PC-9 (cell line): ENCODE measurements at regions not wholly inside any gene's neighbourhood (a gene's known extent, or its start where the extent isn't known, plus 50 kb on each side); places are given as distances from the start of the nearest gene placed in this dataset.

Experiments
- BruUV-seq: library from RNA; stranded (reverse); fragments of 400-500 nt; replicated peaks from 2 replicates; lab custom pipeline; 2021; lab: Mats Ljungman, UMichigan
- CTCF ChIA-PET: fragments of 300-600 bp; sonication (Branson Sonifier 250); formaldehyde crosslinking; loops from one replicate; lab custom pipeline; 2022; ENCODE audit warnings: antibody characterized with exemption; lab: Charles Lee
- POLR2A ChIA-PET: fragments of 300-600 bp; sonication (Branson Sonifier 250); formaldehyde crosslinking; loops from one replicate; lab custom pipeline; 2022; ENCODE audit warnings: antibody characterized with exemption; ENCODE audit not compliant: unreplicated experiment; lab: Charles Lee
- DNase-seq, 2 experiments: peaks; one replicate each; pipeline versions ENCODE4 v3.0.0 to v3.0.0-alpha.2; 2015 to 2022; ENCODE audit warnings: mixed read lengths in 1 of 2
- H2AFZ ChIP-seq: fragments of 200-600 bp; sonication (generic); 2 replicates; pipeline ENCODE4 v1.8.1; 2017; ENCODE audit warnings: antibody characterized with exemption
- H3F3A ChIP-seq: fragments of 200-600 bp; sonication (generic); 2 replicates; pipeline ENCODE4 v1.8.1; 2017; ENCODE audit warnings: antibody characterized with exemption, mild to moderate bottlenecking, low read depth; ENCODE audit not compliant: insufficient read depth
- H3K27ac ChIP-seq: fragments of 200-600 bp; sonication (generic); 2 replicates; pipeline ENCODE4 v1.6.1; 2016; ENCODE audit warnings: mixed run types
- H3K27me3 ChIP-seq: fragments of 200-600 bp; sonication (generic); 2 replicates; pipeline ENCODE4 v1.6.1; 2016; ENCODE audit warnings: low read depth, mixed run types; ENCODE audit not compliant: insufficient read depth
- H3K36me3 ChIP-seq: fragments of 200-600 bp; sonication (generic); 2 replicates; pipeline ENCODE4 v1.6.1; 2016; ENCODE audit warnings: low read depth, mixed run types
- H3K4me1 ChIP-seq: fragments of 200-600 bp; sonication (generic); replicated peaks from 2 replicates; pipeline ENCODE4 v1.6.1; 2016; ENCODE audit warnings: mixed run types; ENCODE audit not compliant: insufficient read depth
- H3K4me2 ChIP-seq: fragments of 200-600 bp; sonication (generic); 2 replicates; pipeline ENCODE4 v1.6.1; 2017; ENCODE audit warnings: mixed run types
- H3K4me3 ChIP-seq: fragments of 200-600 bp; sonication (generic); 2 replicates; pipeline ENCODE4 v1.6.1; 2016; ENCODE audit warnings: mixed run types
- H3K79me2 ChIP-seq: fragments of 200-600 bp; sonication (generic); 2 replicates; pipeline ENCODE4 v1.6.1; 2017; ENCODE audit warnings: low read depth, mixed run types
- H3K9me2 ChIP-seq: fragments of 200-600 bp; sonication (generic); 2 replicates; pipeline ENCODE4 v1.8.1; 2017; ENCODE audit warnings: mild to moderate bottlenecking; ENCODE audit not compliant: insufficient read depth
- H3K9me3 ChIP-seq: fragments of 200-600 bp; sonication (generic); 2 replicates; pipeline ENCODE4 v1.8.1; 2016; ENCODE audit warnings: low read depth; ENCODE audit not compliant: insufficient read depth
- H4K20me1 ChIP-seq: fragments of 200-600 bp; sonication (generic); 2 replicates; pipeline ENCODE4 v1.8.1; 2017; ENCODE audit not compliant: insufficient read depth
- EZH2 ChIP-seq: fragments of 200-600 bp; sonication (generic); IDR thresholded peaks from 2 replicates; pipeline ENCODE4 v1.8.0; 2017; ENCODE audit warnings: antibody characterized with exemption, low read depth
- intact Hi-C: fragments of 100-400 bp; cut with micrococcal nuclease; formaldehyde crosslinking; loops from one replicate; pipeline ENCODE4 v1.10.0; 2022; ENCODE audit not compliant: unreplicated experiment
- TF ChIP-seq, protein P1 (sequence below): fragments of 200-600 bp; sonication (generic); conservative IDR thresholded peaks from 2 replicates; pipeline ENCODE4 v1.6.1; 2017; ENCODE audit warnings: mixed run types, antibody characterized with exemption, mild to moderate bottlenecking, moderate library complexity

DNA sequence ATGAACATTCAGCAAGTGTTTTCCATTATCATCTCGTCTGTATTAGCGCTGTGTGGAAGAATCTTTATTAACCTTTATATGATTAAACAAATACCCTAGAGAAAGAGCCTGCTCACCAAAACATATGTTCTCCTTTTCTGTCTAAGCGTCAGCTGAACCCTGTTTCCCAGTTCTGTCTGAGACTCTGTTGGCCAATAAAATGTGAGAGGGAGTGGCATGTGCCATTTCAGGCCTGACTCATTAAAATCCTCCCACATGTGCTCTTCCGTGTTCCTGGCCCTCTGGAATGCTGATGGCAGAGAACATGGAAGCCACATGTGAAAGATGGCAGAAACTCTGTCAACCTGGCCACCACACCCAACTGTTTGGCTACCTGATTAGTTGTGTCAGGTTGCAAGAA, 181.9 kb upstream of the EDNRB start:
- no TSS peak for BruUV-seq
- Histone ChIP-seq H3K79me2 (no peaks in the 10 kb centered on the region), H3K9me3 (no peaks in the 10 kb centered on the region), H3K27me3 (no peaks in the 10 kb centered on the region), H3K27ac (no peak overlapping the region), H3K4me3 (no peak overlapping the region), H3K4me1 (no peaks in the 10 kb centered on the region), H4K20me1 (no peaks in the 10 kb centered on the region), H3K4me2 (no peak overlapping the region), H2AFZ (no peak overlapping the region), H3K36me3 (no peaks in the 10 kb centered on the region), H3K9me2 (no peaks in the 10 kb centered on the region), H3F3A (no peaks in the 10 kb centered on the region)
- POLR2A ChIA-PET = no interaction called here
- intact Hi-C loops = no loop called here
- no peak for DNase-seq
- CTCF ChIA-PET = no interaction called here
- TF ChIP-seq, protein P1, sequence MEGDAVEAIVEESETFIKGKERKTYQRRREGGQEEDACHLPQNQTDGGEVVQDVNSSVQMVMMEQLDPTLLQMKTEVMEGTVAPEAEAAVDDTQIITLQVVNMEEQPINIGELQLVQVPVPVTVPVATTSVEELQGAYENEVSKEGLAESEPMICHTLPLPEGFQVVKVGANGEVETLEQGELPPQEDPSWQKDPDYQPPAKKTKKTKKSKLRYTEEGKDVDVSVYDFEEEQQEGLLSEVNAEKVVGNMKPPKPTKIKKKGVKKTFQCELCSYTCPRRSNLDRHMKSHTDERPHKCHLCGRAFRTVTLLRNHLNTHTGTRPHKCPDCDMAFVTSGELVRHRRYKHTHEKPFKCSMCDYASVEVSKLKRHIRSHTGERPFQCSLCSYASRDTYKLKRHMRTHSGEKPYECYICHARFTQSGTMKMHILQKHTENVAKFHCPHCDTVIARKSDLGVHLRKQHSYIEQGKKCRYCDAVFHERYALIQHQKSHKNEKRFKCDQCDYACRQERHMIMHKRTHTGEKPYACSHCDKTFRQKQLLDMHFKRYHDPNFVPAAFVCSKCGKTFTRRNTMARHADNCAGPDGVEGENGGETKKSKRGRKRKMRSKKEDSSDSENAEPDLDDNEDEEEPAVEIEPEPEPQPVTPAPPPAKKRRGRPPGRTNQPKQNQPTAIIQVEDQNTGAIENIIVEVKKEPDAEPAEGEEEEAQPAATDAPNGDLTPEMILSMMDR = no peak
- TF ChIP-seq EZH2 = no peak

DNA sequence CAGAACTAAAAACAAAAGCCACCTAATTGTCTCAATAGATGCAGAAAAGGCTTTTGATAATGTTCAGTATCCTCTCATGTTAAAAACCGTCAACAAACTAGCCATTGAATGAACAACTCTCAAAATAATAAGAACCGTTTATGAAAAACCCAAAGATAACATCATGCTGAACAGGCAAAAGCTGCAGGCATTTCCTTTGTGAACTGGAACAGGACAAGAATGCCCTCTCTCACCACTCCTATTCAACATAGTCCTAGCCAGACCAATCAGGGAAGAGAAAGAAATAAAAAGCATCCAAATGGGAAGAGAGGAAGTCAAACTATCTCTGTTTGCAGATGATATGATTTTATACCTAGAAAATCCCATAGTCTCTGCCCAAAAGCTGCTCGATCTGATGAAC, 179.6 kb upstream of the EDNRB start:
- Histone ChIP-seq H3K4me2 (no peak overlapping the region), H3K79me2 (no peaks in the 10 kb centered on the region), H4K20me1 (no peaks in the 10 kb centered on the region), H3K9me3 (no peaks in the 10 kb centered on the region), H3F3A (no peaks in the 10 kb centered on the region), H3K27me3 (no peaks in the 10 kb centered on the region), H3K4me3 (no peak overlapping the region), H3K27ac (no peak overlapping the region), H3K4me1 (no peaks in the 10 kb centered on the region), H3K9me2 (no peaks in the 10 kb centered on the region), H2AFZ (no peak overlapping the region), H3K36me3 (no peaks in the 10 kb centered on the region)
- TF ChIP-seq EZH2 = no peak
- intact Hi-C loops = no loop called here
- CTCF ChIA-PET = no interaction called here
- no TSS peak for BruUV-seq
- no peak for DNase-seq
- POLR2A ChIA-PET = no interaction called here

DNA sequence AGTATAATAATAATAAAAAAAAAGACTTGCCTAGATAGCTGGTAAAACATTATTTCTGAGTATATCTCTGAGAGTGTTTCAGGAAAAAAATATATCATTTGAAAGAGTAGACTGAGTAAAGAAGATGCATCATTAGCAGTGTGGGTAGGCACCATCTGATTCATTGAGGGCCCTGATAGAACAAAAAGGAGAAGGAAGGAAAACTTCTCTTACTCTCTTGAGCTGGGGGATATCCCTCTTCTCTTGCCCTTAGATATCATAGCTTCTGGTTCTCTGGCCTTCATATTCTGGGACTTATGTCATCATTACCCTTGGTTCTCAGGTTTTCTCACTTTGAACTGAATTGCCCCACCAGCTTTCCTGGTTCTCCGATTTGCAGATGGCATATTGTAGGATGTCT, 177.6 kb upstream of the EDNRB start:
- no peaks in the 10 kb centered on the region for H3K79me2 ChIP-seq
- H3K4me2 ChIP-seq = no peak overlapping the region
- no peaks in the 10 kb centered on the region for H4K20me1 ChIP-seq
- no peak overlapping the region for H3K27ac ChIP-seq
- no peaks in the 10 kb centered on the region for H3K4me1 ChIP-seq
- no peak for TF ChIP-seq EZH2
- TF ChIP-seq, protein P1 = no peak
- H3K9me3 ChIP-seq = no peaks in the 10 kb centered on the region
- BruUV-seq = no TSS peak
- H3K9me2 ChIP-seq = no peaks in the 10 kb centered on the region
- no peak overlapping the region for H3K4me3 ChIP-seq
- no peak for DNase-seq
- no peaks in the 10 kb centered on the region for H3F3A ChIP-seq
- H3K36me3 ChIP-seq = no peaks in the 10 kb centered on the region
- H3K27me3 ChIP-seq = no peaks in the 10 kb centered on the region
- intact Hi-C loops = no loop called here
- CTCF ChIA-PET = no interaction called here
- no peak overlapping the region for H2AFZ ChIP-seq
- POLR2A ChIA-PET = no interaction called here

DNA sequence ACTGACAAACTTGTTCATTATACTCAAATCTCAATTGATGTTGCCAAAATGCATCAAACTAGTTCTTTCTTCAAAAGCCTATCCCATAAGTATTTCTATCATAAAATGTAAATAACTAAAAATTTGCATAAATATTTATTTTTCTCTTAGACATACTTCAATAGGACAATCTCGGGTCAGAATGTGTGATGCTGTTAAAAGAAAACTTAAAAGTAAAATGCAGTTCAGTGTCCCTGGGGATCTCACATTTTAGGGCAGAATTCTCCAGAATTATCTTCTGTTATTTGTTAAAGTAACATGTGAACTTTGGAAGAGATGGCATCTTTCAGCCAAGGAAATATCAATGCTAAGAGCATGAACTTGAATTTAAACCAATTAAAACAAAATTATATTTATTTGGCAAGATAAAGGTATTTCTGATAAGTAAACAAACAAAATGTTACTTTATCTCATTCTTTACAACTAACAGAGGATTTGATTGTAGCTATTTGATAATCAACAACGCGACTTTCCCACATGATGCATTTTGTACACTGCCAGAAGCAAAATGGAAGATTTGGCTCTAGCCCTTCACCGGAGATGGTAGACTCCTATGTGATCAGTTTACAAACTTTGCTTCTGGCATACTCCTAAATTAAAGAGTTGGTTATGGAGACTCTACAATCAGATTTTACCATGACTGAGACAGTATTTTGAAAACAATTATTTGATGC, 169.5 kb upstream of the EDNRB start:
- POLR2A ChIA-PET = no interaction called here
- CTCF ChIA-PET = no interaction called here

More for the DNA sequence above, 169.5 kb upstream of the EDNRB start:
- no peaks in the 10 kb centered on the region for H3K27me3 ChIP-seq
- intact Hi-C loops = no loop called here
- H3K79me2 ChIP-seq = no peaks in the 10 kb centered on the region
- no peak overlapping the region for H3K27ac ChIP-seq
- no peaks in the 10 kb centered on the region for H4K20me1 ChIP-seq
- H3K4me2 ChIP-seq = no peak overlapping the region
- H3K9me3 ChIP-seq = no peaks in the 10 kb centered on the region
- H3K4me1 ChIP-seq = no peaks in the 10 kb centered on the region
- no peaks in the 10 kb centered on the region for H3K36me3 ChIP-seq
- no peak overlapping the region for H2AFZ ChIP-seq
- TF ChIP-seq, protein P1 = no peak
- no peak for TF ChIP-seq EZH2
- no peak for DNase-seq
- BruUV-seq = no TSS peak
- H3K4me3 ChIP-seq = no peak overlapping the region
- H3F3A ChIP-seq = no peaks in the 10 kb centered on the region
- H3K9me2 ChIP-seq = peaks cover 6% of the 10 kb centered on the region; the same call in 1 of the 2 replicates
